NT2/D1 (cell line): ENCODE measurements at regions not wholly inside any gene's neighbourhood (a gene's known extent, or its start where the extent isn't known, plus 50 kb on each side); places are given as distances from the start of the nearest gene placed in this dataset.

Source experiments
- SUZ12 ChIP-seq: IDR thresholded peaks from 2 replicates; pipeline ENCODE4 v1.6.1; 2011; ENCODE audit not compliant: insufficient read length, insufficient read depth; ENCODE audit errors: extremely low read depth
- YY1 ChIP-seq: IDR thresholded peaks from 2 replicates; pipeline ENCODE4 v1.6.1; 2011; ENCODE audit not compliant: insufficient read length, insufficient read depth

DNA sequence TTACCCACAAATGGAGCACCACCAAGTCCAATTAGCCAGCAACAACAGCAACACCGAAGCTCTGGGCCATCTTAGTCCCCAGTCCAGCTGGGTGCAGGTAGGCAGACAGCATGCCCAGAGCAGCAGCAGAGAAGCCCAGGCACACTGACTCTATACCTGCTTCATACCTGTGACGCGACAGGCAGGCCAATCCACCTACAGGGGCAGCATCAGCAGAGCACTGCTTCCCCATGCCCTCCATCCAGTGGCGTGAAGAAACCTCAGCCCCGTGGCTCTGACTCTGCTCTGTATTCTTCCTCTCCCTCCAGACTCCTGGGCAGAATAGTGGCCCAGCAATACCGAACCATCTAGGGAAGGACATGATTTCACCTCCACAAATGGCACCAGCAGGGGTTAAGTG is 191.7 kb downstream of the AKR1D1 start:
- no peak for TF ChIP-seq YY1
- TF ChIP-seq SUZ12 = no peak
